CD1c-positive myeloid dendritic cell (primary cell): ENCODE measurements at regions not wholly inside any gene's neighbourhood (a gene's known extent, or its start where the extent isn't known, plus 50 kb on each side); places are given as distances from the start of the nearest gene placed in this dataset.

ENCODE experiments used
- DNase-seq: peaks from one replicate; pipeline ENCODE4 v3.0.0-alpha.2; 2016; ENCODE audit errors: extremely low spot score

DNA sequence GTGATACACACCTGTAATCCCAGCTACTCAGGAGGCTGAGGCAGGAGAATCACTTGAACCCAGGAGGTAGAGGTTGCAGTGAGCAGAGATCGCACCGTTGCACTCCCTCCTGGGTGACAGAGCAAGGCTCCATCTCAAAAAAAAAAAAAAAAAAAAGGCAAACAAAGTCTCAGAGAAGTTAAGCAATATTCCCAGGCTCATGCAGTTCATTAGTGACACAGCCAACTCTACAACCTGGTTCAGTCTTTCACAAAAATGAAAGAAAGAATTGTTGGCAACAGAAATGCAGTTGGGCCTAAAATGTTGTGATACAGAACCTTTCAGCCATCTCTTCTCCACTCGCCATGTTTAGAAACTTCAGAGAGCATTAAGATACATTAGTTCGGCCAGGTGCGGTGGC, 242.1 kb downstream of the LTN1 start:
- no peak for DNase-seq

DNA sequence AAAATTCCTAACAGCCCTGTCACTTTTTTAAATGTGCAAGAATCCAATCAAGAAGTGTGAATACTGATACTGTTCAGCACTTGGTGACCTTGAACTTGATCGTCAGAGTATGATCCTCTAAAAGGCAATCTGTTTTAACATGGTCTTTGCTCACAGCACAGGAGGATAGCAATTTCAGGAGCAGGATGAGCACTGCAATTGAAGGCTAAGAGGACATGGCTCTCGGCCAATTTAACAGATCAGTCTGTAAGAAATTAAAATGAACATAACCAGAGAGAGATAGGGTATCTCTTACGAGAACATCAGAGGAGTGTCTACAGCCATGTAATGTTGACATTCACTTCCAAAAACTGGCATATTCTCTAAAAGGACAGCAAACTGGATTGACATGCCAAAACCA, 243.1 kb downstream of the LTN1 start:
- no peak for DNase-seq

DNA sequence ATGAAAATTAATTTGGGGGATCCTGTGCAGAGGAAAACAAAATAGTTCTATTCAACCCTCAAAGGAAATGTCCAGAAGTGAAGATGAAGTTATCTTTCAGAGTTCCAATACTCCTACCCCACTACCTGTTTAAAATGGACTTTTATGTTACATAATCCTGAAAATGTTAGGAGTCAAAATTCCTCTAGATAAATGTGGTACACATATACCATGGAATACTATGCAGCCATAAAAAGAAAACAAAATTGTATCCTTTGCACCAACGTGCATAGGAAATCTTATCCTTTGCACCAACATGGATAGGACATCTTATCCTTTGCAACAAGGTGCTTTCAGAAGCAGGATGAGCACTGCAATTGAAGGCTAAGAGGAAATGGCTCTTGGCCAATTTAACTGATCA, 245.2 kb downstream of the LTN1 start:
- no peak for DNase-seq

DNA sequence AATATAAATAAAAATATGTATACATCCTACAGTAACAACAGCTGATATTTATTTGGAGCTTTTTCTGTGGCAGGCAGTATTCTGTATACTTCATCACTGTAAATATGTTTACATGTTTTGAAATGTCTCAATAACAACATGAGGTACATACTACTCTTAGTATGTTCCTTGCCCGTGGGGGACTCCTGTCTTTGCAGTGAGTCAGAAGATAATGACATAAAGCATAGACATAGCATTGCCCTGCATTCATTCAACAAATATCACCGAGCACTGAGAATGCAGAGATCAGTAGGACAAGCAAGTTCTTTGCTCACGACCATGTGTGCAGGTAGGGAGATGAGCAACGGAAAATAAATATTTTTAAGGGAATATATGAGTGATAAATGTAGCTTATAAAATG, 246.5 kb downstream of the LTN1 start:
- no peak for DNase-seq

DNA sequence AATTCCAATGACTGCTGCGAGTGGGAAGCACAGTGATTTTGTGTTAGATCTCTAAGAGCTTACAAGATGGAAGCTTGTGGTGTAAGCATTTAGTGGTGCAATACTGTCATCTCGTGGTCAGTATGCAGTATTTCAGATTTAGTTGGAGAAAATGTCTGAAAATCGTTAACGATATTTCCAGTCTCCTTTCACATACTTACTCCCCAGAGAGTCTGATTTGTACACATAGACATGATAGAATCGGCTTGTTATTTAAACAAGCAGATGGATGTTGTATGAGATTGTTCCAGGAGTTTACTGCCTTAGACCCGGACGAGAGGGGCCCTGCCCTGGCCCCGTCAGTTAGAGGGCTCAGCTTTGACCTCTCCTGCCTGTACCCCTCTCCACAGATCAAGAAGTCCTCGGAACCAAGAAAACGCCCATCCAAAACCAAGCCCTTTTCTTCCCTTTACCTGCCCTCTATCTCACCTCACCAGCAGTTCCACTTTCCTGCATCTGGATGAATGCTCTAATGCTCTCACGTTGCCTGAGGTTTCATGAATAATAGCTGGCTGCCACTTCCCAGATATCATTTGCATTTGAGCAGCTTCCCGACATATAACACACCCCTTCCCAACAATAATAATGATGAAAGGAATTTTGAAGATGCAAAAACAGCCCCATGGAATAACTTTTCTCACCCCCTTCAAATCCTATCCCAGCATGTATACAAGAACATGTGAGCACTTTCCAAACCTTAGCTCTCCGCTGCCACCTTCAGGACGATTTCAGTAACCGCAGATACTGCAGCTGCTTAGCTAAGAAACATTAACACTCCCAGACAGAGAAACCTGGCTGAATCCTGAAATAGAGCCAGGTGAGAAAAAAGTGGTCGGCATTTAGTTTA, 247.3 kb downstream of the LTN1 start:
- peak; percentile 79 for DNase-seq

DNA sequence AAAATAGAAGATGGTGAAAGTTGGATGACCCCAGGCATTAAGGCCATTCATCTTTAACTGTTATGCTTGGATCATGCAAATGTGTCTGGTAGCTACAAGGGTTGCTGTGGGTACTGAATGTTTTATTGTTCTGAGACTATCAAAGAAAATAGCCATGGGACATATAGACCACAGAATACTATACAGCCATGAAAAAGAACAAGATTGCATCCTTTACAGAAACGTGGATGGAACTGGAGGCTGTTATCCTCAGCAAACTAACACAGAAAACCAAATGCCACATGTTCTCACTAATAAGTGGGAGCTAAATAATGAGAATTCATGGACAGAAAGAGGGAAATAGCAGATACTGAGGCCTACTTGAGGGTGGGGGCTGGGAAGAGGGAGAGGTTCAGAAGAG, 249.0 kb downstream of the LTN1 start:
- no peak for DNase-seq

DNA sequence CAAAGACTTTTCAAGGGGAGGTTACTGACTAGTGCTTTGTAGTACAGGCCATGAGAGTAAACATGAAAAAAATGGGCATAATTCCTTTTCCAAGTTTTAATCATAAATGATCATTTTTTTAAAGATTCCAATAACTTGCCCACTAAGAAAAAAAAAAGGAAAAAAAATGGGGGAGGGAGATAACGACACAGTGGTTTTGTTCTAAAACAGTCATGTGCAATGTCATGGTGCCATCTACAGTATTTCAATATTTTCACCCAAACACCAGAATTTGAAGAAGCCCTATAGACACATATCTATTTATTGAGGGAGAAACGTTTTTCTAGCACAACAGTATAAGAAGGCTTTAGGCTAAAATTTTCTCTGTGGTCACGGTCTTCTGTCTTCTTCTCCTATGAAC, 250.2 kb downstream of the LTN1 start:
- DNase-seq = no peak

DNA sequence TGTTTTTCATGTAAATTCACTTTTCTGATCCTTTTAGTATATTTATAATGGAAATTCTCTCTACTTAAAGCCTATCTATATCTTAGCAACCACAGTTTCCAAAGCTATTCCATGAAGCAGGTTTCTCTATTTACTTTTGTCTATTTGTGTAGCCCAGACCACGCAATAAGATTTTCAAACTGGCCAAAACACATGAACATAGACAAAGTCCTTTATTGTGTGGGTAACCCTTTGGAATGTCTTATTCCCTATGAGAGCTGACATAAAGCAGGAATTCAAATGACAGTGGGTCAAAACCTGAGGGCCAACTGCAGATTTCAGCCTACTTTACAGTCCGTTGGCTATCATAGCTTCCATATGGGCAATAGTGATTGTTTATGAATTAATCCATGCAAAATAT, 252.6 kb downstream of the LTN1 start:
- DNase-seq = no peak

DNA sequence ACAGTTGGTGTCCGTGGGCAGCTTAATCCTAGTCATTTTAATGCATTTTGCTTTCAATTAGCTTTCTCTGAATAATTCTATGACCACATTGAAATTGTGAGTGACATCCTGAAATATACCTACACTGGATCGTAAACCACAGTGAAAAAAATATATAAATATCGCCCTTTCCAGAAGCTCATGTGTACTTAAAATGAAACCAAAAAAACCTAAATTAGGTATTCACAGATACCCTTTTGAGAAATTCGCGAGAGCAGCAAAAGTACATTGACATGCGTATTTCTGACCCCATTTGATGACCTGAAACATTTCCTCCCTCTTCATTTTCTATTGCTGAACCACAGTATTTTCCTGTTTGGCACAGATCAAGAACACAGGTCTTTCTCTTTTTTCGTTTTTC, 253.8 kb downstream of the LTN1 start:
- DNase-seq = no peak

DNA sequence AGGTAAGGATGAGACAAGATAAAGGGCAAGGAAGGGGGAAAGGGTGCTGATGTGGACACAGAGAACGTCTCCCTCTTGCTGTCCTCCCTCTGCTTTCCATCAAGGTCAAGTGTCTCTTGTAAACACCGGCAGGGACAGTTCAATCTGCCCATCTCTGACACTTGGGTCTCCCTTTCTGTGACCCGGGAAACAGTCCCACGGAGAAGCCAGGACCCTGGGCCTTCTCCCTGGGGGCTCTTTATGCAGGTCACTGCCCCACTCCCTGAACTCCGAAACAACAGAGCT, 254.3 kb downstream of the LTN1 start:
- no peak for DNase-seq

DNA sequence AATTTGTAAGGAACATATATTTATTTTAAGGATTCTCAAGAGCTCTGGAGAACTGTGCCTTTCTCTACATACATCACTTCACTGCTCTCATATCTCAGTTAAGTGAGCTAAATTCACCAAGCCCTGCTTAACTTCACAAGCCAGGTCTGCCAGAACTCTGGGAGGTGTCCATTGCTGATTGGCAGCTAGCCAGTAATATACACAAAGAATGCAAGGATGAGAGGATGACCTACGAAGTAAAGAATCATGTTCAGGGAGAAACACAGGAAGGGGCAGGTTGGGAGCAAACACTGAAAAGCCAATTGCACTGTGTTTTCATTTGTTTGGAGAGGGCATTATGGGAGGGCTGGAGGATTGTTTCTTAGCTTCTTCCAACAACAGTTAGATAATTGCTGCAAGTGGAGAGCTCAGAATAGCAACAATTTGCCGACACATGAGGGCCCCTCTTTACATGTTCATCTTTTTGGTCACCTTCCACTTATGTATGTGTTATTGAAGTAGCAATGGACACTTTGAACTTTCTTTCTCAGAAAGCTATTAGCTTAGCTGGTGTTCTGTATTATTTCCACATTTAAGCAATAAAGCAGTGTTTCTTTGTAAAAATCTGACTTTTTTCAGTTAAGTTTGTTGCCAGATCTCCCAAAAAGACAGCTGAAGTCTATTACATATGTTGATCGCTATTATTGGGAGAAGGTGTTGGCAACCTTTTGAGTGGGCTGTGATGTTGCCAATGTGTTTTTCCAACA, 254.8 kb downstream of the LTN1 start:
- no peak for DNase-seq

DNA sequence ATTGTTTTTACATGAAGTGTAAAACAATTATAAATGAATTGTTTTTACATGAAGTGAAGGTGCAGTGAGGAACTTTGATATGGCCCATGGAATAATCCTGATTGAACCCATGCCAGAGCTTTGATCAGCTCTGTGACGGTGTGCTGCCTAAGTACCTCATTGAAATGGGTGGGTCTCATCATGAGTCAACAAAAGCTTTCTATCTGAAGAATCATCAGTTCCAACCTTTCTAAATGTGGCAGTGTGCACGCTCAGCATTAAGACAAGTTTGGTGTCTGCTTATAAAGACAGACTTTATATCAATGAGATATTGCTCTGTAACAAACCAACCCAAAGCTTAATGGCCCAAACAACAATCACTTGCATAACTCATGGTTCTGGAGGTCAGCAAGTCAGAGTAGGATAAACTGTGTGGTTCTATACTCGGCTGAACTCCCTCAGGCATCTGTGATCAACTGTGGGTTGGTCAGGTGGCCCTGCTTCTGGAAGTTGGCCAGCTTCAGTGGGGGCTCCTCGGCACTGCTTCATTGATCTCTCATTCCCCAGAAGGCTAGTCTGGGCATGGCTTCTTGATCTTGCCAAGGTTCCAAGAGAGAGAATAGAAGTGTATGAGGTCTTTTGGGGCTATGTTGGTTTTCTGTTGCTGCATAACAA, 258.0 kb downstream of the LTN1 start:
- DNase-seq = no peak

DNA sequence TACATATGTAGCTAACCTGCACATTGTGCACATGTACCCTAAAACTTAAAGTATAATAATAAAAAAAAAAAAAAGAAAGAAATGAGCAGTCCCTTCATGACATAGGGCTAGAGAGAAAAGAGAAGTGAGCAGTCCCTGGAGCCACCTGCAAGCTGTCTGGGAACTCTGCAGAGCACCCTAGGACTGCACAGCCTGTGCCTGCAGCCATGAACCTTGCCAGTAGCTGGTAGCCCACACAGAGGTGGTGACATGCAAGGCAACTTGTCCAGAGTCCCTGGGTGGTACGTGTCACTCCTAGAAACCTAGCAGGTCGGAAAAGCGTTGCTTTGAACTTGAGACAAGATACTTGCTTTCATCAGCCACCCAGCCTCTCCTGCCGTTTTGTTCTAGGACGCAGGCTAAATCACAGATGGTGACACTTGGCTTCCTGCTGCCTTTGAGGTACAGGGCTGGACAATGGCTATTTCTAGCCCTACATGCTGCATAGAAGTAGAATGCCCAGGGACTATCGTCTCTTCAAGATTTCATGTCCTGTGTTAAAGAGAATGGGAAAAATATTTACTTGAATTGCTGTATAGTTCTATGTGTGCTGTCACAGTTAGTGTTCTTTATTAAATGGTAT, 260.9 kb downstream of the LTN1 start:
- DNase-seq = no peak

DNA sequence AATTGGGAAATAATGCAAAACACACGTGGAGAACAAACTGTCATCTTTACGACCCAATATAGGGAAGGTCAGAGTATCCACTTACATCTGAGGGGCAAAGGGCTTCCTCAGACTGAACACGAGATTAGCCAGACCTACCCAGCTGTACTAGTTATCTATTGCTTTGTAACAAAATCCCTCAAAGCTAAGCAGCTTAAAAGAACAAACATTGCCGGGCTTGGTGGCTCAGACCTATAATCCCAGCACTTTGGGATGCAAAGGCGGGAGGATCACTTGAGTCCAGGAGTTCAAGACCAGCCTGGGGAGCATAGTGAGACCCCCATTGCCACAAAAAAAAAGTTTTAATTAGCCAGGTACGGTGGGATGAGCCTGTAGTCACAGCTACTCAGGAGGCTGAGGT, 262.8 kb downstream of the LTN1 start:
- DNase-seq = no peak

DNA sequence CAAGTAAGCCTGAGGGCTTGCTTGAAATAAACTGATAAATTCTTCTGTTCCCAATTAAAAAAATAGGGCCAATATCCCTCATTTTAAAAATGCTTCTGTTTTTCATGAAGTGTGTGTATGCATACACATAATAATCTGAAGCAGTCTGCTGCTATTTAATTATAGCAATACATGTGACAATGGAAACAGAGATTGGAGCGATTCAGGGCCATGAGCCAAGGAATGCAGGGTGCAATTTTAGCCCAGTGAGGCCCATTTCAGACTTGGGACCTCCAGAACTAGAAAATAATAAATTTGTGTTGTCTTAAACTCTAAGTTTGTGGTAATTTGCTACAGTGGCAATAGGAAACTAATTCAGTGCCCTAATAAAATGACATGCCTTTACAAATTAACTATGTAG, 264.9 kb downstream of the LTN1 start:
- no peak for DNase-seq

DNA sequence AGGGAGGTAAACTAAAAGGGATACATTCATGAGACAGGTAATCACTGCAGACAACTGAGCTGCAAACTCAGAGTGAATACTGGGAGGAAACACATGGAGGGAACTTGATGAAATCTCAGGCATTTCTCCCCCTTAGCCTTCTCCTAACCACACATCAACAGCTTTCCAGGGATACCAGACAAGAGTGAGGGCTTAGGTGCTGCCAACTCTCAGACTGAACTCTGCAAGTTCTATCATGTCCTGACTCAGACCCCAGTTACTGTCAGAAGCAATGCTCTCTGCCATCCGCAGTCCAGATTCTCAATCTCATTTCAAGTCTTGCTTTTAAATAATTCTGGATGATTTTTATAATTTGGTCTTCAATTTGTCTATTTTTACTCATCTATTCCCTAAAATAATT, 267.3 kb downstream of the LTN1 start:
- DNase-seq = no peak

DNA sequence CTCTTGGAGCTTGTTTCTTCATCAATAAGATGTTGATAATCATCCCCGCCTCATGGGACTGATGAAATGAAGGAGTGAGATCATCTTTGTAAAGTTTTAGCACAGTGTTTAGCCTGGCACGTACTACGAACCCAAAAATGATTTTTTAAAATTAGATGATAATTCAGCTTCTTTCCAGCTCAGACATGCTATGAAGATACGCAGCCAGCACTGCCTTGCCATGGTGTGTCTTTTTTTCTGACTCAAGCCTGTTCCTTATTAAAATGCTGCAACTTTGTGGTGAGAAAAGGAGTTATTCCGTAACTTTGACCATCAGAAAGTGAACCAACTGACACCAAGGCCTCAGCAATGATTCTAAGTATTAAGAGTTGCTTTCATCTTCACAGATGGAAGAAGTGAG, 269.0 kb downstream of the LTN1 start:
- no peak for DNase-seq

DNA sequence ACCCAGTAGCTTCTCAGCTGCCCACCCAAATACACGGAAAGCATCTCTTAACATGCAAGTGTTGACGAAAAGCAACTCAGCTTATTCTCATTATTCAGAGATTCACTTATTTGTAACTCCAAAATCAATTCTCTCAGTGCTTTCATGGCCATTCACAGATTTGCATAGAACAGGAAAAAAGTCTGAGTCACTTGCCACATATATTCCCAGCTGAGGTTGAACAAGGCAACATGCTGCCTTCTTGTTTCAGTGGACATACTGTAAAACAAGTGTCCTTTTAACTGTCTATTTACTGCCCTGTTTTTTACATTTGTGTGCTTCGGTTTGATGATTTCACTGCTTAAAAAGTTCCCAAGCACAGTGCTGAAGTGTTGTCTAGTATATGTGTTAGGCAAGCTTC, 273.0 kb downstream of the LTN1 start:
- DNase-seq = no peak

DNA sequence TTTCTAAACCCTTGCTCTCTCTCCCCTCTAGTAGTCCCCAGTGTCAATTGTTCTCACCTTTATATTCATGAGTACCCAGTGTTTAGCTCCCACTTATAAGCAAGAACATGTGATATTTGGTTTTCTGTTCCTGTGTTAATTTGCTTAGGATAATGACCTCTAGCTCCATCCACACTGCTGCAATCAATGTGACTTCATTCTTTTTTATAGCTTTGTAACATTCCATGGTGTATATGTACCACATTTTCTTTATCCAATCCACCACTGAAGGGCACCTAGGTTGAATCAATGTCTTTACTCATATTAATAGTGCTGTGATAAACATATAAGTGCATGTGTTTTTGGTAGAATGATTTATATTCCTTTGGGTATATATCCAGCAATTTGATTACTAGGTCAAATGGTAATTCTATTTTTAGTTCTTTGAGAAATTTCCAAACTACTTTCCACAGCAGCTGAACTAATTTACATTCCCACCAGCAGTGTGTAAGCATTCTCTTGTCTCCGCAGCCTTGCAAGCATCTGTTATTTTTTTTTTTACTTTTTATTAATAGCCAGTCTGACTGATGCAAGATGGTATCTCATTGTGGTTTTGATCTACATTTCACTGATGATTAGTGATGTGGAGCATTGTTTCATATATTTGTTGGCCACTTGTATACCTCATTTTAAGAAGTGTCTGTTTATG, 277.8 kb downstream of the LTN1 start:
- no peak for DNase-seq

DNA sequence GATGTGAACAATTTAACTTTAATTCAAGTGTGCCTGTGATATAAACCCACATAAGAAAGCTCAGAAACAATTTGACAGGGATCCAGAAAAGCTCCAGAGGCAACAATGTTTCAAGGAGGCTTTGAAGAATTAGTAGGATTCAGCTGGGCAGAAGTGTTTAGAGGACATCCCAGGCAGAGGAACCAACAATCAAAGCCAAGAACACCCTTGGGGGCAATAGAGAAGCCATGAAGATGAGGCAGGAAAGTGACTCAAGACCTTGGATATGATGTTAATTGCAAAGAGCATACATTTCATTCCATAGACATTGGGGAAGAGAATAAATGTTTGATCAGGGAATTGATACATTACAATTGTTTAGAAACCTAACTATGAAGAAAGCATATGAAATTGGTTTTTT, 280.3 kb downstream of the LTN1 start:
- DNase-seq = no peak

DNA sequence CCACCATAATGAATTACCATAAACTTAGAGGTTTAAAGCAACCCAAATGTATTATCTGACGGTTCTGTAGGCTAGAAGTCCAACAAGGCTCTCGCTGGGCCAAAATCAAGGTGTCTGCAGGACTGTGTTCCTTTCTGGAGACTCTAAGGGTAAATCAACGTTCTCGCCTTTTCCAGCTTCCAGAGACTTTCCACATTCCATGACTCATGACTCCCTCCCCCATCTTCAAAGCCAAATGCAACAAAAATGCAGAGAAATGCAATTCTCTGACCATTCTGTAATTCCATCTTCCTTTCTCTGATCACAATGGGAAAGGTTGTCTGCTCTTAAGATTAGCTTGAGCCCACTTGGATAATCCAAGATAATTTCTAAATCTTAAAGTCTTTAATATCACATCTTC, 287.1 kb downstream of the LTN1 start:
- no peak for DNase-seq

DNA sequence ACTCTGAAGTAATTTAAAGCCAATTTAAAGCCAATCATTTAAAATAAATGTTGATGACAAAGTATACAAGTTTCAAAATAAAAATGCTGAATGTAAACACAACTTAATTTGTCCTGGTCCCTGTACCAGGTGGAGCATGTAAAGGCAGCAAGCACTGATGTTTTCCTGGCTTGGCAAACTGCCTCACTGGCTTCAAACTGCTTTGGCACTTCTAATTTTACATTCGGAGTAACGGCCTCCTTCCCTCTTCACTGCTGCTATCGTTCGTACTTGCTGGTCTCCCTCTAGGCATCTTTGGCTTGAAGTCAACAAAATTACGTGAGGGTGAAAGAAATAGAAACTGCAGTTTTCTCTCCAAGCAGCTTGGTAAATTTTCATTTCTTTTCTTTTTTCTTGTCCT, 287.9 kb downstream of the LTN1 start:
- DNase-seq = no peak
